ENCODE measurements at regions not wholly inside any gene's neighbourhood (a gene's known extent, or its start where the extent isn't known, plus 50 kb on each side); places are given as distances from the start of the nearest gene placed in this dataset.

- FAIRE-seq (no peak), DNase-seq (ENCODE audit: low read depth, low spot score) (no peak)
- no peaks in the 10 kb centered on the region for H3K9me1 ChIP-seq (replicated peaks; ENCODE audit: control insufficient read depth, extremely low read depth, insufficient read depth, low read length)
- H3K27me3 ChIP-seq (ENCODE audit: control insufficient read depth in 2 of 2, insufficient read depth in 2 of 2, low read length in 2 of 2), result no peaks in the 10 kb centered on the region
- H3K27ac ChIP-seq (ENCODE audit: insufficient read depth, low read depth, low read length), result no peak overlapping the region
- H3K79me2 ChIP-seq (ENCODE audit: control insufficient read depth, insufficient read depth, low read length), result no peaks in the 10 kb centered on the region
- intact Hi-C loops (cut with micrococcal nuclease) (no loop called here), dilution Hi-C loops (cut with MboI; ENCODE audit: extremely low pct_ligation_motif_present, low sequenced_read_pairs) (no loop called here)
- H2AFZ ChIP-seq (ENCODE audit: low read depth, low read length), result no peak overlapping the region
- H3K4me2 ChIP-seq (ENCODE audit: insufficient read depth, low read length), result no peak overlapping the region
- H3K4me1 ChIP-seq (ENCODE audit: control insufficient read depth, extremely low read depth, insufficient read depth, low read length), result no peaks in the 10 kb centered on the region
- H3K36me3 ChIP-seq (ENCODE audit: control insufficient read depth in 2 of 2, extremely low read depth in 1 of 2, insufficient read depth in 2 of 2, low read length in 2 of 2), result no peaks in the 10 kb centered on the region
- no peak overlapping the region for H3K4me3 ChIP-seq (replicated peaks in 1 of 3; ENCODE audit: insufficient read depth in 1 of 3, low read depth in 1 of 3, low read length in 3 of 3)
- no peak overlapping the region for H3K9ac ChIP-seq (replicated peaks; ENCODE audit: extremely low read depth, insufficient read depth, low read length)
- no peaks in the 10 kb centered on the region for H4K20me1 ChIP-seq (replicated peaks; ENCODE audit: control insufficient read depth, extremely low read depth, insufficient read depth, low read length)
- no TSS peak for BruUV-seq (replicated peaks)
- ChIA-PET POLR2A (no interaction called here), CTCF (no interaction called here)
- no peaks in the 10 kb centered on the region for H3K9me3 ChIP-seq (replicated peaks; ENCODE audit: control insufficient read depth, insufficient read depth, low read length)
- TF ChIP-seq GATA2 (IDR thresholded peaks at IDR 0.05; ENCODE audit: insufficient read depth, insufficient read length, low read depth, low read length), result no peak
- TF ChIP-seq POLR2AphosphoS5 (IDR thresholded peaks at IDR 0.05; ENCODE audit: insufficient read depth, low read depth, low read length), result no peak
- TF ChIP-seq POLR2A (IDR thresholded peaks at IDR 0.05; ENCODE audit: low read depth, low read length), result no peak
- TF ChIP-seq JUN (IDR thresholded peaks at IDR 0.05; ENCODE audit: borderline replicate concordance, insufficient read depth, insufficient read length, low read depth), result no peak
- no peak for TF ChIP-seq MAX (IDR thresholded peaks at IDR 0.05; ENCODE audit: insufficient read depth, insufficient read length)
- no peak for TF ChIP-seq EZH2 (IDR thresholded peaks at IDR 0.05; ENCODE audit: borderline replicate concordance, low read depth, low read length, severe bottlenecking)
- no peak for TF ChIP-seq CTCF (IDR thresholded peaks at IDR 0.05; ENCODE audit: extremely low read depth in 1 of 2, insufficient read depth in 1 of 2, low read depth in 1 of 2, low read length in 2 of 2)
- no peak for TF ChIP-seq FOS (IDR thresholded peaks at IDR 0.05; ENCODE audit: borderline replicate concordance, insufficient read depth, low read length)
- no peak for TF ChIP-seq MYC (IDR thresholded peaks at IDR 0.05; ENCODE audit: low read depth, low read length)
Measured at GRCh38 chr17:53234138-53234537, 588.6 kb upstream of the KIF2B start.
